MV-4-11 (cell line): ENCODE measurements at regions not wholly inside any gene's neighbourhood (a gene's known extent, or its start where the extent isn't known, plus 50 kb on each side); places are given as distances from the start of the nearest gene placed in this dataset.

Experiments used
- DNase-seq: peaks from one replicate; lab custom pipeline; 2025; lab: John Stamatoyannopoulos, UW

DNA sequence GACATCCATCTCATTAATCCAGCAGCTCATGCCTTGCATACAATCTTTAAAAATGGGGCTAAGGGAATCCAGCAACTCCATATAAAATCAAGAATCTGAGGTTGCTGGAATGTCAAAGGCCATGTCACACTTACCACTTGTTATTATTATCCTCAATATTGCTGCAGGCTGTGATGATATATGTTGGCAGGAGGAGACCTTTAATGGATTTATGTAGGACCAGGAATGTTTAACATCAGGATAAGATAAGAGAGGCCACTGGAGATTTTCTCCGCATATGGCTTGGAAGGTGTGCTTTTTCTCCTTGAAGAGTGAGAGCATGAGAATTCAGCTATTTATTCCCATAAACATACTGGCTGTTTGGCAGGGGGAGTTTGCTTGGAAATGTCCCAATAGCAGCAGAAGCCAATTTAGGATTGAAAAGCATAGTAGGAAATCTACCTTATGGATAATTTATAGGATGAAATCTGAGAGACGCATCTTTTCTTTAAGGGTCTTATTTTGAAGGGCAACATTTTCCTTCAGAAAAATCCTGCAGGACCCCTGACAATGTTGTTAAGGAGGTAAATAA is 481.4 kb downstream of the AGTPBP1 start:
- no peak for DNase-seq

DNA sequence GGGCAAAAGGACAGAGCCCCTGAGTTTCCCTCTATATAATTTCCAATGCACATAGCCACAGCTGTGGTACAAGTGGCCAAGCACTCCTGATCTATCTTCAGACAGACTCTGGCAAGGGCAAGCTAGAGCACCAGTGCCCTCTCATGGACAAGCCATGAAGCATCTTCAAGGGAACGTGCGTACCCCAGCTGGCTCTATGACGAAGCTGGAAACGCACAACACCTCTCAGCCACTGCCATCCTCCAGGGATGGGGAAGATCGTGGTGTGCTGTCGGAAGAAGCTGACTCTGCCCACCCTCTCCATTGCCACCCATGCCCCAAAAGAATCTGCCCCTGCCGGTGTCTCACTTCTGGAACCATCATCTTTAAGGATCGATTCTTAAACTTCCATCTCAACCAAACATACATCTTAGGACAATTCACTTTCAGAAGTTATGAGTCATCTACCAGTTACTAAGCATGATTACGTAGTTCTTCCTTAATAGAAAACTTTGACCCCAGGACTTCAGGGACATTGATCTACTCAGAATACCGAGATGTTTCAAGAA is 482.9 kb downstream of the AGTPBP1 start:
- peak; percentile 52 for DNase-seq

DNA sequence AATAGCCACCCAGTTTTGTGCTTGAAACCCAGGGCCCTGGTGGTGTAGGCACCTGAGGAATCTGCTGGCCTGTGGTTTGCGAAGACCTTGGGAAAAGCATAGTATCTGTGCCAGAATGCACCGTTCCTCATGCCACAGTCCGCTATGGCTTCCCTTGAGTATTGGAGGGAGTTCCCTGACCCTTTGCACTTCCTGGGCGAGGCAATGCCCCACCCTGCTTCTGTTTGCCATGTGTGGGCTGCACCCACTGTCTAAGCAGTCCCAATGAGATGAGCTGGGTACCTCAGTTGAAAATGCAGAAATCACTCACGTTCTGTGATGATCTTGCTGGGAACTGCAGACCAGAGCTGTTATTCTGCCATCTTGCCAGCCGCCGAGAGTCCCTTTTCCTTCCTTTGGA is 483.5 kb downstream of the AGTPBP1 start:
- no peak for DNase-seq

DNA sequence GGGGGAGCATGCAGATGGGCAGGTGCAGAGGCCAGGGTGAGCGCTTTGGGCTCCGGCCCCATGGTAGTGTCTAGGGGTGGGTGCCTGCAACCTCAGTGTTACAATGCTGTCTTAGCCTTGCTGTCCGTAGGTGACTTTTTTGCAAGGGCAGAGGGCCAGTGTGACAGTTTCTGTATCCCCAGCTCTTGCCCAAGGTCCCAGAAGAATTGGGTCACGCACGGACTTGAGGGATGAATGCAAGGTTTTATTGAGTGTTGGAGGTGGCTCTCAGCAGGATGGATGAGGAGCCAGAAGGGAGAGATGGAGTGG is 492.5 kb downstream of the AGTPBP1 start:
- no peak for DNase-seq

DNA sequence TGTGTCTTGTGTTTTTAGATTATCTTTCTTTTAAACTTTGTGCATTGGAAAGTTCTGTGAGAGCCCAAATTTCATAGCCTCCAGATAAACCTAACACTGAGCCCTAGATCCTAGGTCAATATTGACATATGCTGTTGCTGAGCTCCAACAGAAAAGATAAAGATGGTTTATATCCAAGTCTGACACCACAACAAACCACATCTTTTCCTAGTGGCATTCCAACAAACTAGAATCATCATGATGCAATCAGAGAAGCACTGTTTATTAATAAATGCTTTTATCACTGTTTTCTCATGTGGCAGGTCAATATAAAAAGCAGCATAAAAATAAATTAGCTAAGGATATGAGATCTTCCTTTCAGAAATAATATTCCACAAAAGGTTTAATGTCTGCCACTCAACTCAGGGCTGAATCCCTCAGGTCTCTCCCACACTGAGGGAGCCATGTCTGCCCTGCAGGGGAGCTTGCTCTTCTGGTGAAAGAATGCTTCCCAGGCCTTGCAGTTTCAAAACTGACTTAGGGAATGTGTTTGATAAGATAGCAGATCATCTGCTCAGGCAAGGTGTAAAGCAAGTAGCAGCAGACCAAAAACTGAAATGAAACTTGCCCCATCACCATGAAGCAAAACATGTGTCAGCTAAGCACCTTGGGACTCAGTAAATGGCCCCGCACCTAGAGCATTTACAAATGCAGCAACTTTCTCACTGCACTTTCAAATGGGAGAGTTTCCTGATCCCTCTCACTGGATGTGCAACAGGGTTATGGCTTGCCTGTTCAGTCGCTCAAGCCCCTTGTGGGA is 493.0 kb downstream of the AGTPBP1 start:
- DNase-seq = no peak

DNA sequence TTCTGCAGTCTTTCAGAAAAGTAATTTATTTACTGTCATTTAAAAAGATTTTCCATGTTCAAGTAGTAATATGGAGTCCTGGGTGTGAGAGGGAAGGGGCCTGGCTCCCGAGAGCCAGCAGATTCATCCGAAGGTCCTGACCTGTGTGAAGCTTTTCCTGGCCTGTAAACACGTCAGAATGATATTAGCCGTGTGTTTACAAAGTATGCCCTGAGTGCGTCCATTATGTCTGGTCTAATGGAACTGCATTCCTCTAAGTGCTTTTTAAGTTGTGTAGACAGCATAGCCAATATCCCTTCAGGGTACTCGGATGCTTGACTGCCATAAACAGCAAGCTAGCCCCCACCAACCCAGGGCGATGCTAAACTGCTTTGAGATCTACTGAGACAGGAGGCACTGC is 495.2 kb downstream of the AGTPBP1 start:
- DNase-seq = no peak

DNA sequence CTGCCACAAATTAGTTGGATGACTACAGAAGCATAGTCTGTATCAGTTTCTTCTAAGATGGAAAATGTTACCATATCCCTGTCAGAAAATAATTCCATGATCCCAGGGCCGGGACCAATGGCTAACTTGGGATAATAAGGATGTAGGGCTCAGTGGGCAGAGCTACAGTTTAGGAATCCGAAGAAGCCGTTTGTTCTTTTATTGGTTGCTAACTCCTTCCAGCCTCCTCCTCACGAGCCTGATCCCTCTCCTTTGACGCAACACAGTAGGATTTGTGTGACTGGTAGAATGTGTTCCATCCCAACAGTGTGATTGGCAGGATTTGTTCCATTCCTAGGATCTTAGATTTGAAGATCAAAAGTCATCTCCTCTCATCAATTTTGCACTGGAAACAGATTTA is 496.9 kb downstream of the AGTPBP1 start:
- no peak for DNase-seq

DNA sequence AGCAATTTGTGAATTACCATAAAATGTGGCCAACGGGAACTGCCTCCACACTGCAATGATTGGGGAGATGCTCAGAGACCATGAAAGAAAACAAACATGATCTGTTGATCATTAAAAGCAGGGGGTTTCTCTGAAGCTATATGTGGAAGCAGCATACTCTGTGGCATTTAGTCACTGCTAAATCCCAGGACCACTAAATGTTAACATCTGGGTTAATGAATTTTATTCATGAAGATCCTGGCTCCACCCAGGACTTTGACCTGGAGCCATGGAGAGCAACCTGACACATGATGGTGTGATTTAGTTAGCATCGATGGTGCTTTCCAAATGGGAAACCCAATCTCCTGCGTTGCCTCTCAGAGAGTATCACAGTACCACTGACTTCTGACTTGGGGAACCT is 497.8 kb downstream of the AGTPBP1 start:
- no peak for DNase-seq

DNA sequence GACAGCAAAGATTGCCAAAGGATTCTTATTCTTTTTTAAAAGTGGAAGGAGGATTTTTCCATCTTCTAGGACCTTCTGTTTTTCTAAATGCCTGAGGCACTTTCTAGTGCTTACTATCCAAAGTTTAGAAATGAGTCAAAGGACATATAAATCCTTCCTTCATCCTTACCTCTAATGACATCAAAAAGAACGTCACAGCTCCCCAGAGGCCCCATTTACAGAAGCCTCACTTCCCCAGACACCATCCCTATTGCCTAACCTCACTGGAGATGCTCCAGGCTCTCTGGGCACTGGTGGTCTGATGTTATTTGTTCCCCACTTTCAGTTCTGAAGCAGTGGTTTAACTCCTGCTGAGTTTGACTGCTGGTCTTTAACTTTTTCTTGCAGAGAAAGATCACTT is 504.3 kb downstream of the AGTPBP1 start:
- DNase-seq = peak; percentile 5

DNA sequence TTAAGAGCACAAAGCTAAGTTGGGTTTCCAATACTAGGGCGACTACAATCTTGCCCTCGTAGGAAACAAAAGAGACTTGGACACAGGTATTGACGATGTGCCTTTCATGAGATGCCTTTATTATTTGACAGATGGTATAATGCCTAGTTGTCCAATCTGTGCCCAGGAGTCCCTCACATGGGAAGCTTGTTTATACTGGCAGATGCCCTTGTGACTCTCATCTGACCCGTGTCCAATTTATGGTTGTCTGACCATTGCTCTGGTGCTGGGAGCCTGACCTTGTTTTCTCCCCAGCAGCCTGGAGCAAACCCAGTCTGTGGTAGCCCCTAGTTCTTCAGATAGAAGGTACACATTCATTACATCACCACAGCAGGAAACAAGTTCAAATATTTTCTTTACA is 511.7 kb downstream of the AGTPBP1 start:
- DNase-seq = no peak

DNA sequence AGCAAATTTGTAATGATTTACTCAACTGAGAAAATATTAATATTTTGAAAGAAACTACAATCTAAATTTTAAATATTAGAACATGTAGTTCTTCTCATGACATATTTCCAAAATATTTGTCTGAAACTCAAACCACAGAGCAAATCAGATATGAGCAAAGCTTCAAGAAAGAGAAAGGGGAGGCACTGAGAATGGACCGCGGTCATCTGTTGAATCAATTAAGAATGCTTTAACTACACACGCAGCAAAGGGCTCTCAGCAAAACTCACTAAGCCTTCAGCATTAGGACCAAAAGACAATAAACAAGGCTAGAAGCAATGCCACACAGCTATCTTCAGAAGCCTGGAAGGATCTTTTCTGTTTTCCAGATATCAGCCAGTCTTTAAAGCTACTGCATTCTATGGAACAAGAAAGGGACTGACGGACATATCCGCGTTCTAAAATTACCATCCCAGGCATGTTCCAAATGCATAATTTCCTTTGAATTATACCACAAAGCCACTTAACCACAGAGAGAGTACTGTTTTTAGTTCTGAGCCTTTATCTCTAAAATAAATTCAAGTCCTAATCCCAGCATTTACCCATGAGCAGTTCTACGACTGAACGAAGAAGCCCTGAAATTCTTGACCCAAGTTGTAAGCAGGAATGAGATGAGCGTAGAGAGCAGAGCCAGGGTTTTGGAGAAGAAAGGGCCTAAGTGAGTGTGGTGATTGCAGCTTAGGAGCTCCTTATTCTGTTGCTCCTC is 513.5 kb downstream of the AGTPBP1 start:
- DNase-seq = peak; percentile 38

DNA sequence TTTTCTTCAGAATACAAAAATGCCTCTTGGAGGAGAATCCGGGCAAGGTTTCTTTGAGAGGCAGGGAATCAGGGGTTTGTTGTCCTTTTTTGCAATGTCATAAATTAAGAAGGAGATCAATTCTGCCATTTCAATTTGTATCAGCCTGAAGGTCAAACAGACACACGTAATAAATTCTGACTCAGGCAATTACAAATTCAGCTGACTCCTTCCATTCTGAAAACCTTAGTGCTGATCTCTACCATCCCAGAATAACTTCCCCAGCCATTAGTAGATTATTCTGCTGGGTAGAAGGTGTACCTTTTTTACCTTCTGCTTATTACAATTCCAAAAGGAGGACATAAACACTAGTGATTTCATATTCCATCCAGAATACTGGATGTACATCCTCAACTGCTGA is 516.6 kb downstream of the AGTPBP1 start:
- no peak for DNase-seq

DNA sequence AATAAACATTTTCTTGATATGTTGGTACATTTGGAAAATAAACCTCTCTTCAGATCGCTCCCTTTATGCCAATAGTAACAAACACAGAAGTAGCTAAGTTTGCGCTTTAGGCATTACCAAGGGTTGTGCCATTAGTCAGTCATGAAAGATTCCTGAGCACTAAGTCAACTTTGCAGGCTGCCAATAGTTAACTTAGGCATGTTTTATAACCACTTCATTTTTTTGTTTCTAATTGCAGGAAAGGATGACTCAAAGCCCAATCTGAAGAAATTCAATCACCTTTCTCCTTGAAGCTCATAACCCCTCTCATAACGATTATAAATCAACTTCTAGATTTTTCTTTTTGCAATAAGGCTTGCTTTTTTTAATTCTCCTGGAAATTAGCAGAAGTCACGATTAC is 517.0 kb downstream of the AGTPBP1 start:
- DNase-seq = no peak

DNA sequence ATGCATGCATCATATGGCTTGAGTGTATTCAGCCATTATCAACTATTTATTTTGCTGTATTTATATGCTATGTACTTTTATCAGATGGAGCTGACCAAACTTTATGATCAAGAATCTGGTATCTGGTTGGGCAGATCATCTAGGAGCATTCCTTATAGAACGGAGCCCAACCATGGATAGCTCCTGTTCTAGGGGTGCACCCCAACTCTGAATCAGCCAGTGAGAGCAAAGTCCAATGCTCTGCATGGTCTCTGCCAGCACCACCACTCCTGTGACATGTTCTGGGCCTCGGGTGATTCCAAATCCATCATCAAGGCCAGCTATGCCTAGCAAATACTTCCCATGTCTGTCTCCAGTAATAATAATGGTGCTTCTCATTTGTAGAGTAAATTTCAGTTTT is 517.5 kb downstream of the AGTPBP1 start:
- DNase-seq = no peak

DNA sequence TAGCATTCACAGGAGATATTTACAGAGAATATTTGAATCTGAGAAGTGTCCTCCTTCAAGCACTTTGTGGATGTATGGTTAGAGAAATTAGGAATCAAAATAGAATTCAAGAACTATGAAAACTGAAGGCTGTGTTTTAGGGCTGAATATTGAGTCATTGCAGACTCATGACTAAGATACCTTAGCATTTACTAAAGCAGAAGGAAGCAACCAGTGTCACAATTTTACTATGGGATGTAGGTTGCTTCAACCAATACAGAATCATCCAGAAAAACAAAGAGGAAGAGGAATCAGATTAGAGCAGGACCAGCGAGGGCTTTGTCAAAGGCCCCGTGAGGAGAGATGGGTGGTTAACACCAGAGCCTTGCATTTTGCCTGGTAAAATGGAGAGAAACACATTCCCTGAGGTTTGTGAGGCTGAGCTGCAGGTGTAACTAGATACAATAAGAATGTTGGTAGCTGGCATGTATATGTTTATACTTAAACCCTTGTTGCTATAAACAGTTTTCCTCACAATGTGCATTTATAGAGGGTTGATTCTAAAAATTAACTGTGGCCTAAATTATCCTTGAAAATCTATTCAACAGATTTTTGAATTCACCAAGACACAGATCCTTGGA is 518.1 kb downstream of the AGTPBP1 start:
- peak; percentile 25 for DNase-seq

DNA sequence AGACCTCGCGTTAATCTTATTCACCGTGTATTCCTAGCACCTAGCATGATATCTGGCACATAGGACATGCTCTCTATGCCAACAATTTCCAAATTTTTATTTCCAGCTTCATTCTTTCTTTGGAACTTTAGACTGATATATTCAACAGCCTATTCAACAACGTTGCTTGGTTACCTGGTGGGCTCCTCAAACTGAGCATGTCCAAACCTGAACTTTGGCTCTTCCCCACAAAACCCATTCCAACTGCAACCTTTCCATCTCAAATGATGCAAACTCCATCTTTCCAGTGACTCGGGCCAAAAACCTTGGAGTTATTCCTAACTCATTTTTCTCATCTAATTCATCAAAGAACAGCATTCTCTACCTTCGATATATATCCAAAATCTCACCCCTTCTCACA is 525.2 kb downstream of the AGTPBP1 start:
- no peak for DNase-seq

DNA sequence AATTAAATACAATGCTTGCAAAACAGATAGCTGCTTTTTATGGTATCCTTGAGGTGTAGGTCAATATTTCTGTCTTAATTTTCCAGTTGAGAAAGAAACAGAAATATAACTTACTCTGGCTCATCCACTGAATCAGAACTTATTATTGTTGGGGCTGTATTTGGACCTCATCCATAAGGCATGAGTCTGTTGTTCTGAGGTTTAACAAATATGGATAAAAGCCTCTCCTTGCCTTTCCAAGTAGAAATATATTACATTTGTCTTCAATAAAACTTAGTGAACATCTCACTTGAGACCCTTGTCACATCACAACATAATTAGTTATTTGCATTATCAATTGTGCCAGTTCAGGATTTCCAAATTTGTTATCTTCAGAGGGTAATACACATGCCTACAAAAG is 525.8 kb downstream of the AGTPBP1 start:
- no peak for DNase-seq

DNA sequence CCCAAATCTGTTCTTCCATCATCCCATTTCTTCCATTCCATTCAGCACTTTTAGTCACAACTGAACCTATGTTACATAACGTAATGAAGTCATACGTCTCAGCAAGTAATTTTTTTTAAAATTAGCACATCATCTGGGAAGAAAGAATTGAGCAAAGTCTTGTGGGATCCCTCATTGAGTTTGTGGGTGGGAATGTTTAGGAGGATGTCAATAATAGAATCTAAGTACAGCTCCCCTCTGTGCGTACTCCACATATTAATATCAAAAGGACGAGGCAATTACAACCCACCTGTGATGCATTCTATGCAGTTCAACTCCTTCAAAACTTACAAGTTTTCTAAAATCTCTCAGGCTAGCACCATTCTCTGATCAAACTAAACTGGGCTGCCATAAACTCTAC is 526.3 kb downstream of the AGTPBP1 start:
- DNase-seq = no peak

DNA sequence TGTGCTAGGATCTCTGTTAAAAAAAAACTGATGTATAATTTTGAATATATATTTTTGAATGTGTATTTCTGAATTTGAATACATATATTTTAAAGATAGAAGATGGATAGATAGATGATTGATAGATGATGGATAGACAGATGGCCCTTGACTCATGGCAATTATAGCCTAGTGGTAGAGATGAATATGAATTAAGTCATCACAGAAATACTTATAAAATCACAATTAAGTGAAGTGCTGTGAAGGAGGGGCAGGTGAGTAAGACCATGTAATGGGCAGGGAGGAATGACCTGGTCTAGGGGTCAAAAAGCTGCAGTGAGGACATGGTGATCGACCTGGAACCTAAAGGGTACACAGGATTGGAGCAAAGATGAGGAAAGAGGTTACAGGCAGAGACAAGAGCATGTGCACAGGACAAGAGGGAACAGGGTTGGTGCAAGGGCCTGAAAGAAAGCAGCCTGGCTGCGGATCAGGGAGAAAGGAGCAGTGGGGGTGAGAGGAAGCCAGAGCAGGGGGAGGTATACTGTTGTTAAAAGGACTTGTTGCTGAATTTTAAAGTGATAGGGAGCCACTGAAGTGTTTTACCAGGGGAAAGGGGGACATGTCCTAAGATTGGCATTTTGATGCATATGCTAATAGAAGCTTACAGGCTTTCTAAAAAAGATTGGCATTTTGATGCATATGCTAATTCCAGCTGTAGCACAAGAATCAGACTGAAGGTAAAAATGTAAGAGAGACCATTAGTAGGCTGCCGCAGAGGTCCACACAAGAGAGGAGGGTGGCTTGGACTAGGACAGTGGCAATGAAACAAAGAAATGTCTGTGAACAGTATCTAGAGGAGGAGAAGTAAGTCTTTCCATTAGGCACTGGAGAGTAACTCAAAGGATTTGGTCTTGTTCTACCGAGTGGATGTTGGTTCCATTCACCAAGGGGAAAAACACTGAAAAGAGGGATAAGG is 527.8 kb downstream of the AGTPBP1 start:
- no peak for DNase-seq

DNA sequence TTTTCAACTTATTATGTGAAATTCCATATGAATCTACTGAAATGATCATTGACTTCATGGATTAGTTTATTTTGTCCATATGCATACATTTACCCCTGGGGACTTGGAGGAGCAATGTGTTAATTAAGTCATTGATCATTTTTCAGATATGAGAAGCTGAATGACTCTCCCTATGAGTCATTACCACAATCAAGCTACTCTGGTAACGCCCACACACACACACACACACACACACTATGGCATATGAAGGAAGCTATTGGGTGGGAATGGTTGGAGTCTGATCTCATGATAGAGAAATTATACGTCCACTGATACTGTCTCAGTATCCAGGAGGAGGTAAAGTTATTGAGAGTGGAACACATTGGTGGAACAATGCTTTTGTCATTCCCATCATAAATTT is 528.9 kb downstream of the AGTPBP1 start:
- DNase-seq = peak; percentile 13

DNA sequence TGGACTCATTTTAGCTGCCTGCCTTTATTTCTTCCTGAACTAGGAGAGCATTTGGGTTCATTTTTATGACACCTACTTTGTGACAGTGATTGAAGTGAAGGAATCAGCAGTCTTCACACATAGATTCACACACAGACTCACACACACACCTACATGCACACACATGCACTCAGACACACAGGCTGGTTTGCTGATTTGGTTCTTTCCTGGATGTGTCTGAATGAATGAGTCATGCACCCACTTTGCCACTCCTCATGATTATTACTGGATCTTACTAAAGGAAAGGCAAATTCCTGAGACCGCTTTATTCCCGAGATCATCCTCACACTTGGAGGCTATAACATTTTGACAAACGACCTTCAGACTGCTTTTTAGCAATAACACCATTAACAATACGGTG is 529.5 kb downstream of the AGTPBP1 start:
- DNase-seq = no peak

DNA sequence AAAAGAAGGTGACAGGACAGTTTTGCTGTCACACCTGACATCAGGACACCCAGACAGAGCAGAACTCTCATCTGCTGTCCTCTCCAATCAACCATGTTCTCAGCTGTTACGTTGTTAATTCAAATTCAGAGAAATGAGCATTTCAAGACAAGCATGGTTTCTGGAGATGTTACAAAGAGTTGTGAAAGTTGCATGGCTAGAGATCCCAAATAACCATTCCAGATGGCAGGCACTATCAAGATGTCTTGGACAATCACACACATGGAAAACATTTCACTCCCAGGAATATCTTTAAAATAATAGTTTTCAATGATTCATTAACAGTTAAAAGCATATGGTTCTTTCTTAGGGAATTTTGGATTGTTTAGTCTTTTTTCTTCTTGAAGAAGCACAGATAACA is 533.1 kb downstream of the AGTPBP1 start:
- no peak for DNase-seq
